GM18861 (cell line): ENCODE measurements at regions not wholly inside any gene's neighbourhood (a gene's known extent, or its start where the extent isn't known, plus 50 kb on each side); places are given as distances from the start of the nearest gene placed in this dataset.

Experiments
- ATAC-seq: cut with Tn5 transposase; IDR thresholded peaks from one replicate; pipeline ENCODE4 v1.9.1; 2021; ENCODE audit not compliant: unreplicated experiment

DNA sequence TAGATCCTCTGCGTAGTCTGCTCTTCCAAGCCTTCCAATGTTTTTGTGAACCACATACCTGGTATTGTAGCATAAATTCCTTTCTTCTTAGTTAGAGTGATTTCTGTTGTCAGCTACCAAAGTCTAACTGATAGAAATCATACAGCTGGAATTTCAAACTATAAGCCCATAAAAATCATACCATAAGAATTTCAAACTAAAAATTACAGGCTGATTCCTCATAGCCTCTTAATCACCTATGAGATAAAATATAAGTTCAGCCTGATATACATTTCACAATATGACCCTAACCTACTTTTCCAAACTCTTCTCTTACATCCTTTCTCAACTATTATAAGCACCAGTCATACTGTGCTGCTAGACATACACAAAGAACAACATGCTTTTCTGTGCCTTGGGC is 64.8 kb downstream of the PTHLH start:
- no peak for ATAC-seq

DNA sequence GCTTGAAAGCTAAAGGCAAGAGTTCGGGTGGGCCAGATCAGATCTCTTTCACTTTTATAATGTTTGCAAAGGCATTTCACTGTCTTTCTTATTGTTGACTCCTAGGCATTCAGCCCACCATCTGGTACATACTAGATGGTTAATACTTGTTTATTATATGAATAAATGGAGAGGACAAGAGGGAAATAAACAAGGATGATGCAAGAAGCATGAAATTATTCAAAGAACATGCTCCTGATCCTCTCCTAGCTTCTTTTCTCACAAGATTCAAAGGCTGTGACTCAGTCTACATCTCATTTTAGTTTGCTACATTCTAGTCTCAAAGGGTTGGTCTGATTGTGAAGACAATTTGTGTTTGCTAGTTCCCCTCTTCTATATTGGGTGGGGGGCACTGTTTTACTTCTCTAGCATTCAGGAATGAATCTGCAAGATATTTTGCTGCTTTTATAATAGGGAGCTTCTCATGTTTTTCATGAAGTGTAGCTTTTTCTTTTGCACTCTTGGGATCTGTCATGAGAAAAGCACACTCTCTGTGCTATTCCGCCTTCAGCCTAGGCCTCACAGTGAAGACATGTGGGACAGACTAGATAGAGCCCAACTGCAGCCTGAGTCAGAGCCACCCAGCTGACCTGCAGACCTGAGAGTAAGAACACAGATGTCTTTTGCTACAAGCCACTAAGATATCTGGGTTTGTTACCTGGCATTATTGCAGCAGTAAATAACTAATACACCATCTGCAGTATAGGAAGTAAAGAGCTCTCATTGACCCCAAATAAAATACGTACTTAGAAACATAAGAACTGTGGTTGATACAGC is 65.7 kb downstream of the PTHLH start:
- ATAC-seq = no peak

DNA sequence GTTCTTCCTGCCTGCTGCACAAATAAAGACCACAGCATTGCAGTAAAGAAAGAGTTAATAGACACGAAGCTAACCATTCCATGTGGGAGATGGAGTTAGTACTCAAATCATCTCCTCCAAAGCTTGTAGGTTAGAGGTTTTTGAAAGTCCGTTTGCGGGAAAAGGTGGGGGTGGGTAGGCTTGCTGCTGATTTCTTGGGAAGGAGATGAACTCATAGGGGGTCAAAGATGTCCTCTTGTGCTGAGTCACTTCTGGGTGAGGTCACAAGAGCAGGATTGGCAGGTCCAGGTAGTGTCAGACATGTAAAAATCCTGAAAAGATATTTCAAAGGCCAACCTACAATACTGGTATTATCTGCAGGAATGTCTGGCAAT is 66.4 kb downstream of the PTHLH start:
- ATAC-seq = no peak

DNA sequence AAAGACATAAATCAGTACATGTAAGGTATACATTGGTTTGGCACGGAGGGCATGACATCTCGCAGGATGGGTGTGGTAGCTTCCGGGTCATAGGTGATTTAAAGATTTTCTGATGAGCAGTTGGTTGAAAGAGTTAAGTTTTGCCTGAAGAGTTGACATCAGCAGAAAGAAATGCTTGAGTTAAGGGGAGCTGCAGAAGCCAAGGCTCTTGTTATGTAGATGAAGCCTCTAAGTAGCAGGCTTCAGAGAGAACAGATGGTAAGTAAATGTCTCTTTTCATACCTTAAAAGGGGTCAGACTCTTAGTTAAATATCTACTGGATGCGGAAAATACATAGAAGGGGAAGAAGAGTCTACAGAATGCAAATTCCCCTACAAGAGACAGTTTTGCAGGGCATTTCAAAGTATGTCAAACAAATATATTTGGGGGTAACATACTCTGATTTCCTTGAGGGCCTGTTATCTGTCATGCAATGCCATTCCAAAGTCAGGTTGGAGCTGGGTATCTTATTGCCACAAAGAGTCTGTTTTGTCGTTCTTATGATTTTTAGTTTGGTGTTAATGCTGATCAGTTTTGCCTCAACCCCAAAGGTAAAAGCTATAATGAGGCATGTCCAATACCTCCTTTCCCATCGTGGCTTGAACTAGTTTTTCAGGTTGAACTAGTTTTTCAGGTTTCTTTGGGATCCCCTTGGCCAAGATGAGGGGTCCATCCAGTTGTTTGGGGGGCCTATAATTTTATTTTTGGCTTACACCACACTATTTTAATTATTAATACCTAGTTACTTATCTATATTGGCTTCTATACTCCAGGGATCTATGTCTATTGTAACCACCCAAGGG is 67.0 kb downstream of the PTHLH start:
- ATAC-seq = no peak

DNA sequence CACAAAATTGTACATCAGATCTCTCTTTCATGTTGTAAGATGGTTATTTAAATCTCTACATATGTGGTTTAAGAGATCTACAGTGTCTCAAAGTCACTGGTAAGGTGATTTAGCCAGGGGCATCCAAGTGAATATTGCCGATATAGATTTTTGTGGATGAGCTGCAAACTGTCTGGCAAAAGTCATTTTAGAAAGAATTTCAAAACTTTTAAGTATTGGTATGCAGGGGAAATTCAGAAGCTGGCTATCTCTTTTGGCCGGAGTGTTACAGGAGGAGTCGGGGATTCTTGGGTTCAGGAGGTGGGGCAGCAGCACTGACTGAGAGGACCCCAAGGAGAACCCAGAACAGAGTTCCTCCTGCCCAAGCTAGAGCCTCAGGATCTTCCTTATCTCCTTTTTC is 69.9 kb downstream of the PTHLH start:
- ATAC-seq = no peak

DNA sequence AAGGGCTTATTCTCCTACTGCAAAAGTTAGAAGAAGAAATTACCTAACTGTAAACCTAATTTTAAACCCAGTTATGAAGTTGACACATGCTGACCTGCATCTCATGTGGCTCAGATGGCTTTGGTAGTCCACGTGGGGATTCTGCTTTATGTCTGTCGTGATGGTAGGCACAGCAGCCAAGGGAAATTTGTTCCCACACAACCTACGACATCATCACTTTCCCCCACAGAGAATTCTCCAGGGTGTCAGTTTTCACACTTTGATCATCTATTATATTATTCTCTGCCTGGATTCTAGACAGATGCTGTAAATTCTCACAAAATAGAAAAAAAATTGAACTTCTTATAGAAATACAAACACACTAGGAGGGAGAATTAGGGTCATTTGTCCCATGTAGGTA is 70.6 kb downstream of the PTHLH start:
- ATAC-seq = no peak

DNA sequence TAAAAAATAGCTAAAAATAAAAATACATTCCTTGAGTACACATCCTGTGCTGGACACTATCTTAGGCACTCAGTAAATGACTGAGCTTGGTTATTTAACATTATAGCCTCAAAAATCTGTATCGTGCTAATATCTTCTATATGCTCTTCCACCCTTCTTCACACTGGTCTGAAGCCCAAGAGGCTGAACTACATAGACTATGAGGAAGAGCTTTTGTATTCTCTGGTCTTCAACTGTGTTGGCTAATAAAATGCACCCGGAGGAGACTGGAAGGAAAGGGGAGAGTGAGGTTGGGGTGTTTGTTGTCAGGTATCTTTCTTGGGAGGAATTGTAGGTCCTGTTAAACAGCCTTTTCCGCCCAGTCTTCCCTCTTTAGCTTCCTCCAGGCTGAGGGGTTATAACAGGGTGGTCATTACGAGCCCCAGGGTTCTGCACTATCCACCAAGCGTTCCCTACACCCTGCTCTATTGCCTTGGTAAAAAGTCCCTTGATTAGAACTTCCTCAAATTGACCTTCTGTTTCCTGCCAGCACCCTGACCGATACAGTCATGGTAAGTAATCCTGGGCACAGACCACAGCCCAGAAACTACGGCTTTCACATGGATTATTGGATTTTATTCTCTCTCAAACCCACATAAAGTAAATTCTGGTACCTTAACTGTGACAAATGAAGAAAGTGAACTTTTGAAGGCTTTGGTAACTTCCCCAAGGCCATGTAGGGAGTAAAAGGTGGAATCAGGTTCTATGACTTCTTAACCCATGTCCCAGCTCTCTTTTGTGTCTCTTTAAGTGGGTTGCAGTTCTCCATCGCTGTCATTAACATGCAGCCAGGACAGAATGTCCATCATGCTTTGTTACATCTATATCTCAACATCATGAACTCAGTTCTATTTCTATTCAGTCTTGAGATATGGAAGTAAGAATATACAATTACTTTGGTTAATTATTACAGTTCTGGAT is 71.3 kb downstream of the PTHLH start:
- peak; percentile 58 for ATAC-seq

DNA sequence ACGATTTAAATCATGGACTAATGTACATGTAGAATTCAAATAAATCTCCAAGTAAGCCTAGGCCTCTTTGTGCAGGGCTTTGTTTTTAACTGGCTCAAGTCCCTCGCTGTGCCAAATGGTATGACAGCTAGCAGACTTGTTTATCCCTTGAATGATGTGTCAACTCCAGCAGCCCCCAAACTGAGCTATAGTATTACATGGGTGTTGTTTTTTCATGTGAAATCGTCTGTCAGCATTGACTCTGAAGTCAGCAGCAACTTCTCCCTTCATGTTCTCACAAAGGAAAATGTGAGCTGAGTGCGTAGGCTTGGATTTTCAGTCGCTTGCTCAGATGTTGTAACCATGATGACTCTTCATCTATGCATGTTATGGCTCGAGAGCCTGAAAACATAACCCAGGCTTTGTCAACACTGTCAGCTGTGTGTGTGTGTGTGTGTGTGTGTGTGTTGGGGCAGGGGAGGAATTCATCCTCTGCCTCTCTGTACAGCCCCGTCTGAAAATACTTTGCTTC is 73.3 kb downstream of the PTHLH start:
- ATAC-seq = no peak

DNA sequence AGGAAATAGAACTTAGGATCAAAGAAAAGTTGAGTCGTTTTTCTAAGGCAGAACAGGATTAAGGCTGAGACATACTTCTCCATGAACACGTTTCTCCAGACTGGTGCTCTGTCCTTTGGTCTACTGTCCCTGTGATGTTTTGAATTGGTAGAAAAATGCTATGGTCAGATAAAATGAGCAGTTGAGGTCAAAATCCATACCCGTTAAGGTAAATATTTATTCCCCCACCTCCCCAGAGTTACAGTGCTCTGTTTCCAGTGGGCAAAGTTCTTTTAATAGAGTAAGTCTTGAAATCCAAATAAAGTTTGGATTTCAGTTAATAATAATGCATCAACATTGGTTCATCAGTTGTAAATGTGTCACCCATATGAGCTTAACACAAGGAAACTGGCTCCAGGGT is 74.5 kb downstream of the PTHLH start:
- ATAC-seq = no peak

DNA sequence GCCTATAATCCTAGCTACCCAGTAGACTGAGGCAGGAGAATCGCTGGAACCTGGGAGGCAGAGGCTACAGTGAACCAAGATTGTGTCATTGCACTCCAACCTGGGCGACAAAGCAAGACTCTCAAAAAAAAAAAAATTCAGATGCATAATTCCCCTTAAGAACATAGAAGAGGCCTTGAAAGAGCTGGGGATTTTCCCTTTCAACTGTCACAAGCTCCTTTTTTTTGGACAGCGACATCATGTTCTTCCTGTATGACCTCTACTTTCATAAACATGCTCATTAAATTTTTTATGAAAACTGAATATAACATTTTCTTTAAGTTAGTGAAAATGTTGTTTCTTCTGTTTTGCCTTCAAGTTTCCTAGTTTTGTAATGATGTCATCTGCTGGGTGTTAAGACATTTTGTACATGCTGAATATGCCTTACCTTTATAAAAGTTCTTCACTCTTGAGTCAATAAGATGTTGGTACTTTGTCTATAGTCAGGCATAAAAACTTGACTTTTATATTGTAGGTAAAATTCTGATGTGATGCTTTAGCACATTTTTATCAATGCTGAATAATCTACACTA is 76.0 kb downstream of the PTHLH start:
- ATAC-seq = no peak

DNA sequence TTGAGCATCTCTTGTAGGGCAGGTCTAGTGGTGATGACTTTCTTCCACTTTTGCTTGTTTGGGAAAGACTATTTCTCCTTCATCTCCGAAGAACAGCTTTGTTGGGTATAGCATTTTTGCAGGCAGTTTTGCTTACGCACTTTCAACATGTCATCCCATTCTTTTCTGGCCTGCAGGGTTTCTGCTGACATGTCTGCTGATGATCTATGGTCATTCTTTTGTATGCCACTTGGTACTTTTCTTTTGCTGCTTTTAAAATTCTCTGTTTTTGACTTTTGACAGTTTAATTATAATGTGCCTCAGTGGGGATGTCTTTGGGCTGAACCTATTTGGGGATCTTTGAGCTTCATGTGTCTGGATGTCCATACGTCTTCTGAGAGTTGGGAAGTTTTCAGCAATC is 78.2 kb downstream of the PTHLH start:
- ATAC-seq = no peak

DNA sequence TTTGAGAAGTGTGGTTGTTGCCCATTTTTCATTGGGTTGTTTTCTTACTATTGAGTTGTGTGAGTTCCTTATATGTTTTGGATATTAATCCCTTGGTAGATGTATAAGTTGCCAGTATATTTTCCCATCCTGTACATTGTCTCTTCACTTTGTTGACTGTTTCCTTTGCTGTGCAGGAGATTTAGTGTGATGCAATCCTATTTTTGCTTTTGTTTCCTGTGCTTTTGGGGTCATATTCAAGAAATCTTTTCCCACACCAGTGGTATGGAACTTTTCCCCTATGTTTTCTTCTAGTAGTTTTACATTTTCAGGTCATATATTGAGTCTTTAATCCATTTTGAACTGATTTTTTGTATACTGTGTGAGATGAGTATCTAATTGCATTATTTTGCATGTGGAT is 92.8 kb downstream of the PTHLH start:
- ATAC-seq = no peak

DNA sequence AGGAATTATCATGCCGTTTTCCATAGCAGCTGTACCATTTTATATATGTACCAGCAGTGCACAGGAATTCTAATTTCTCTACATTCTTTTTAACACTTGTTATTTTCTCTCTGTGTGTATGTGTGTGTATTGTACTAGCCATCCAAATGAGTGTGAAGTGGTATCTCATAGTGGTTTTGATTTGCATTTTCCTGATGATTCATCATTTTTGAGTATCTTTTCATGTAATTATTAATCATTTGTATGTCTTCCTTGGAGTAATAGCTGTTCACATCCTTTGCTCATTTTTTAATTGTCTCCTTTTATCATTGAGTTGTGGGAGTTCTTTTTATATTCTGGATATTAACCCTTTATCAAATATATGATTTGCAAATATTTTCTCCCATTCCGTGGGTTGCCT is 95.6 kb upstream of the MANSC4 start:
- ATAC-seq = no peak

DNA sequence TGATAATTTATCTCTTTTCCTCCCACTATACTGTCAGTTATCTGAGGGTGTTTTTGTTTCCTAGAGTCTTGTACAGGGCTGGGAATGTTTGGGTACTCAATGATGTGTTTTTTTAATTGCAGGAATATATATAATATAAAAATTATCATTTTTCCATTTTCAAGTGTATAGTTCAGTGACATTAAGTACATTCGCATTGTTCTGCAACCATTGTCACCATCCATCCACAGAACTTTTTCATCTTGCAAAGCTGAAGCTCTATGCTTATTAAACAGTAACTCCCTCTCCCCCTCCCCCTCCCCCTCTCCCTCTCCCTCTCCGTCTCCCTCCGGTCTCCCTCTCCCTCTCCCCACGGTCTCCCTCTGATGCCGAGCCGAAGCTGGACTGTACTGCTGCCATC is 93.0 kb upstream of the MANSC4 start:
- no peak for ATAC-seq

DNA sequence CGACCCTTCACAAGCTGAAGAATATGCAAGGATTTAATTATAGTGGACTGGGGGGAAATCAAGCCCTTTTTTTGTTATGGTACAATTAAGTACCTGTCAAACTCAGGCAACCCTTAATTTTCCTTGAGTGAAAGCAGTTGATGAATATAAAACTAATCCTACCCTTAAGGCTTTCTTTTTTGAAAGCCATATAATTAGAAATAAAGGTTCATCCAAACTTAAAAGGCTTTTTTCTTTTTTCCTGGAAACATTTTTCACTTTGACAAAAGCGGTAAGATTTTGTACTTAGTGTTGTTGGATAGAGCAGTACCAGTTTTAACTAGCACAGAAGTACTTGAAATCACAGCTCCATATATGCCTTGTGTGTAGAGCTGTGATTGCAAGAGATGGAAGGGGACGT is 91.9 kb upstream of the MANSC4 start:
- ATAC-seq = no peak

DNA sequence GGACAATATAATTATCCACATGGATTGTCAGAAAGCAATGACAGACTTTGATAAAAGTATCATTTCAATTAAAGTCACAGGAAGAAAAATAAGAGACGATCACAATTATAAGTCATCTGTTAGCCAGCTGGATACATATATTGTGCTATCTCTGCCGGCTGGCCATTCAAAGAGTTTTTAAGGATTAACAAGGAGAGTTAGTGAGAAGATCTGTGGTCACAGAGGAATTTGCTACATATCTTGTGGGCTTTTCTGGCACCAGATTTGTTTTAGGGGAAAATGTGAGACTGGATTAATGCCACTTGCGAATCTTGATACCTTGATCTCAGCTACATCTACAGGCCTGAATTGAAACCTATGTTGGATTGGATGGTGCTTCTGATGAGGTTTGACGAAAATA is 90.9 kb upstream of the MANSC4 start:
- ATAC-seq = no peak

DNA sequence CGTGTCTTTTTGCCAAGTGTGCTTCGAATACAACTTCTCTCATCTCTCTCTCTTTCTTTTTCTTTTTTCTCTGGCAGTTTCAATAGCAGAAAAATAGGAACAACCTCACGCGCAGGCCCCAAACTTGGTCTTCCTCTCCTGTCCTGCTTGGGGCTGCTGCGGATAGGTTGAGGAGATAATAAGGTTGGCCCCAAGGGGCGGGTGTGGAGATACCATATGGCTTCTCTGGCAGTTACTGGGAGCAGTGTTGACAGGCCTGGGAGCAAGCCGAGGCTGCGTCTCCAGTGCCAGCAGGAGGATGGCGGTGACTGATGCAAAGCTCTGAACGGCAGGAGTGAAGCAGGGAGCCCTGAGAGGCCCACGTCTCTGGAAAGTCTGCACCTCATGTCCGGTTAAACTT is 89.5 kb upstream of the MANSC4 start:
- ATAC-seq = no peak

DNA sequence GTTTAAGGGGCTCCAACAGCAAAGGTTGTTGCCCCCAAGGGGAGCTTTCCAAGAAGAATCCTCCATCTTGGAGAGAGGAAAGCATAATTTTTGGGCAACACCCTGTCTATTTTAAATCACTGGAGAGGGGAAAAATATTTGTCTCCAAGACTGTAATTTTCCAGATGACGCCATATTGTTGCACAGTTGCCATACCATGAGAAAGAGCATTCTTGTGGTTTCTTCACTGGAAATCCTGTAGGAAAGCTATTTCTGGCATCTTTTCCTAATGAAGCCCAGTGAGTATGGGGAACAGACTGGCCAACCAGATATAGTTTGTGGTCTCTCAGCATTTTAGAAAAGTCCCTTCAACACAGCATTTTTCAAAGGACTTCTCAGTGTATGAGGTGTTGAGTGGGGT is 88.1 kb upstream of the MANSC4 start:
- ATAC-seq = no peak

DNA sequence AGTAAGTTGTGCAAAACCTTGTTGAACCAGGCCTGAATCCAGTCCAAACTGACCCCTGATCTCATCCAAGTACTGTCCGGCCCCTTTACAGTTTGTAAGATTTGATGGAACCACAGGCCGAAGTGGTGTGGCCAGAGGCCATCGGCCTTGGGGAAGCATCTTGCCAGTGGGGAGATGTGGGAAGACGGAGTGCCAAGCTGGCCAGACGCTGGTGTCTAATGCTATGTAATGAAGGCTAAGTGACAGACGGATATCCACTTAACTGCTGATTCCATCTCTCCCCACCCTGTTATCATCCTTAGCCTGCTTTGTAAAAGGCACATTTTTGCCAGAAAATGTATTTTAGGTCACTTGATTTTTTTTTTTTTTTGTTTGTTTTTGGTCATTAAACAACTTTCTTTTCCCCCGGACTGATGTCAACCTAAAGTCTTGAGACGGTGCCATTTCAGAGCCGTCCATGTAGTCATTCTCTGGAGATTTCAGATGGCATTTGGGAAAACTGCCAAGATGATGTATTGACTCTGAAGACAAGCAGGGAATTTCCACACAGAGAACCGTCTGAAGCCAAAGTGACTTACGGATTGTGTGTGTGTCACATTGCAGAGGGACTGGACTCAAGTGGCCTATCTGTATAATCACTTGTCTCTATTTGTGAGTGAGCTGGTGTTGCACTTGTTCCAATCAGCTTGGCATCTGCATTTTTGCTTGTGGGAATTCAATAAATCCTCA is 86.5 kb upstream of the MANSC4 start:
- ATAC-seq = no peak

DNA sequence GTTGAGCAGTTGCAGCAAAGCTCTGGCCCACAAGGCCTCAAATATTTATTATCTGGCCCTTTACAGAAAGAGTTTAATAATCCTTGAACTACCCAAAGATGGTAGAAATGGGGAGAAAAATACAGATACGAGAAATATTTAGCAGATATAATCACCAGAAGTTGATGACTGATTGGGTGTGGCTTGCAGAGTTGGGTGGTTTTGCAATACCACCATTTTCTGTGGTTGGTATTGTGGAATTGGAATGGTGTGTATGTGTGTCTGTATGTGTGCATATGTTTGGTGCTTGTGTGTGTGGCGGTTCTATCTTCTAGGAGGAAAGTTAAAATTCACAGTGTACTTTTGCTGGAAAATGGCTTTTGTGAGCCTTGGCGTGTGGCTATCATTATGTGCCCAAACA is 85.4 kb upstream of the MANSC4 start:
- ATAC-seq = no peak
